ENCODE measurements at regions not wholly inside any gene's neighbourhood (a gene's known extent, or its start where the extent isn't known, plus 50 kb on each side); places are given as distances from the start of the nearest gene placed in this dataset.
A peak's percentile ranks its signal among the peaks of the same experiment; 100 is the strongest.

- no peak for FAIRE-seq
- no peaks in the 10 kb centered on the region for H3K23me2 ChIP-seq (ENCODE audit: low read depth, low read length)
Observed at GRCh38 chr6:40962241-40962640, 76.8 kb downstream of the UNC5CL start.

More at GRCh38 chr6:40962241-40962640, 76.8 kb downstream of the UNC5CL start:
- Histone ChIP-seq H3K9me3 (ENCODE audit: insufficient read depth in 2 of 2, low read depth in 1 of 2, low read length in 1 of 2) (no peaks in the 10 kb centered on the region), H2BK20ac (ENCODE audit: low read length) (no peak overlapping the region), H3K4ac (replicated peaks; ENCODE audit: insufficient read length, low read depth, low read length) (no peak overlapping the region), H3K27ac (ENCODE audit: low read depth, low read length) (no peak overlapping the region; the same call in 1 of the 2 replicates), H3K27me3 (replicated peaks in 1 of 4; ENCODE audit: control insufficient read depth in 3 of 4, extremely low read depth in 1 of 4, insufficient read depth in 3 of 4, low read length in 3 of 4) (no peaks in the 10 kb centered on the region), H4K8ac (ENCODE audit: extremely low read depth, insufficient read depth, low read length) (no peak overlapping the region), H3K4me3 (ENCODE audit: extremely low read depth in 1 of 4, insufficient read depth in 2 of 4, low read depth in 3 of 4, low read length in 4 of 4) (no peak overlapping the region), H4K5ac (ENCODE audit: insufficient read length, low read depth, low read length) (no peak overlapping the region), H3K36me3 (ENCODE audit: control insufficient read depth in 2 of 4, insufficient read depth in 4 of 4, low read length in 3 of 4) (no peaks in the 10 kb centered on the region), H3K4me2 (ENCODE audit: insufficient read depth in 1 of 2, low read depth in 2 of 2, low read length in 2 of 2) (no peak overlapping the region), H2AK5ac (ENCODE audit: low read depth, low read length) (no peak overlapping the region), H4K91ac (replicated peaks; ENCODE audit: insufficient read length, low read length) (no peak overlapping the region), H2BK15ac (ENCODE audit: low read length) (no peak overlapping the region), H3K18ac (ENCODE audit: extremely low read depth, low read length) (no peak overlapping the region), H3K23ac (ENCODE audit: insufficient read length) (no peak overlapping the region), H4K20me1 (replicated peaks in 1 of 2; ENCODE audit: control insufficient read depth in 1 of 2, insufficient read depth in 2 of 2, low read length in 2 of 2) (no peaks in the 10 kb centered on the region), H3K9ac (replicated peaks in 1 of 4; ENCODE audit: extremely low read depth in 1 of 4, low read depth in 3 of 4, low read length in 3 of 4) (no peak overlapping the region), H3K79me2 (ENCODE audit: control insufficient read depth in 1 of 2, insufficient read depth in 2 of 2, low read length in 2 of 2) (no peaks in the 10 kb centered on the region), H3K56ac (replicated peaks; ENCODE audit: insufficient read length, low read depth, low read length) (no peak overlapping the region), H3K14ac (ENCODE audit: insufficient read length) (no peak overlapping the region), H3K4me1 (replicated peaks in 1 of 4; ENCODE audit: control insufficient read depth in 3 of 4, insufficient read depth in 4 of 4, low read length in 3 of 4) (peaks cover 0 to 3% (median 0%) of the 10 kb centered on the region in 4 experiments; a peak in 1 of 7 replicates), H2BK5ac (ENCODE audit: low read depth, low read length) (no peak overlapping the region), H2BK120ac (replicated peaks; ENCODE audit: low read depth, low read length) (no peak overlapping the region), H2AFZ (ENCODE audit: low read length) (peak overlapping the region; percentile 63; the same call in 1 of the 2 replicates), H3K79me1 (ENCODE audit: low read depth, low read length) (no peaks in the 10 kb centered on the region), H2BK12ac (ENCODE audit: low read depth, low read length) (no peak overlapping the region)
- CTCF ChIA-PET (ENCODE audit: partially characterized antibody) = interaction anchor here (0.6 to 2.4 kb wide), 4 partner anchors 22 to 131 kb away, joined by 3 to 10 read pairs (median 4); no protein-coding TSS in a partner anchor
- POLR2A ChIA-PET (ENCODE audit: partially characterized antibody) = no interaction called here
- DNase-seq (ENCODE audit: low read depth in 1 of 2, low spot score in 2 of 2) = no peak
- WGBS, 2 experiments (ENCODE audit: extremely low coverage in 1 of 2, insufficient coverage in 1 of 2, insufficient read length in 1 of 2, insufficient replicate concordance in 2 of 2, low coverage in 1 of 2, low lambda C conversion rate in 2 of 2, missing lambda C conversion rate in 1 of 2) = 85% methylated on average over 2 of the region's 2 CpGs; no CpG with 5 or more reads in 1 of the 2 experiments
- TF ChIP-seq POU5F1 (IDR thresholded peaks at IDR 0.05; ENCODE audit: low read depth, low read length) = no peak
